ENCODE measurements at regions not wholly inside any gene's neighbourhood (a gene's known extent, or its start where the extent isn't known, plus 50 kb on each side); places are given as distances from the start of the nearest gene placed in this dataset.

- no peak for DNase-seq (ENCODE audit: low read depth)
- TF ChIP-seq CTCF (conservative IDR thresholded peaks at IDR 0.05; ENCODE audit: low read depth, low read length): no peak
- H3K4me3 ChIP-seq (ENCODE audit: low read length): no peak overlapping the region
These were observed 438.8 kb downstream of the EFNB2 start for GRCh38 chr13:106096661-106097092.

GRCh38 chr13:106095919-106096318 is 439.5 kb downstream of the EFNB2 start:
- TF ChIP-seq CTCF (conservative IDR thresholded peaks at IDR 0.05; ENCODE audit: low read depth, low read length): no peak
- no peak overlapping the region for H3K4me3 ChIP-seq (ENCODE audit: low read length)
- DNase-seq (ENCODE audit: low read depth): no peak

GRCh38 chr13:106095406-106095805 is 440.1 kb downstream of the EFNB2 start:
- no peak overlapping the region for H3K4me3 ChIP-seq (ENCODE audit: low read length)
- no peak for TF ChIP-seq CTCF (conservative IDR thresholded peaks at IDR 0.05; ENCODE audit: low read depth, low read length)
- no peak for DNase-seq (ENCODE audit: low read depth)

- no peak for DNase-seq (ENCODE audit: low read depth)
- no peak overlapping the region for H3K4me3 ChIP-seq (ENCODE audit: low read length)
- no peak for TF ChIP-seq CTCF (conservative IDR thresholded peaks at IDR 0.05; ENCODE audit: low read depth, low read length)
These were observed 445.5 kb downstream of the EFNB2 start for GRCh38 chr13:106090001-106090400.

GRCh38 chr13:106089261-106089980 is 446.0 kb downstream of the EFNB2 start:
- H3K4me3 ChIP-seq (ENCODE audit: low read length): no peak overlapping the region
- no peak for DNase-seq (ENCODE audit: low read depth)
- no peak for TF ChIP-seq CTCF (conservative IDR thresholded peaks at IDR 0.05; ENCODE audit: low read depth, low read length)

GRCh38 chr13:106088085-106088484 is 447.4 kb downstream of the EFNB2 start:
- H3K4me3 ChIP-seq (ENCODE audit: low read length): no peak overlapping the region
- TF ChIP-seq CTCF (conservative IDR thresholded peaks at IDR 0.05; ENCODE audit: low read depth, low read length): no peak
- no peak for DNase-seq (ENCODE audit: low read depth)

- no peak for DNase-seq (ENCODE audit: low read depth)
- no peak overlapping the region for H3K4me3 ChIP-seq (ENCODE audit: low read length)
- no peak for TF ChIP-seq CTCF (conservative IDR thresholded peaks at IDR 0.05; ENCODE audit: low read depth, low read length)
These were observed 448.3 kb downstream of the EFNB2 start for GRCh38 chr13:106087201-106087600.

Measured in retinal pigment epithelial cell (primary cell).